ENCODE measurements at regions not wholly inside any gene's neighbourhood (a gene's known extent, or its start where the extent isn't known, plus 50 kb on each side); places are given as distances from the start of the nearest gene placed in this dataset.
A peak's percentile ranks its signal among the peaks of the same experiment; 100 is the strongest.

GRCh38 chr4:159500861-159501260 is 398.0 kb downstream of the RAPGEF2 start:
- no peaks in the 10 kb centered on the region for H3K9me3 ChIP-seq (ENCODE audit: control insufficient read depth, insufficient read depth, low read depth, low read length)
- no peaks in the 10 kb centered on the region for H3K36me3 ChIP-seq (ENCODE audit: control insufficient read depth, insufficient read depth, low read length)
- H3K4me1 ChIP-seq (ENCODE audit: control insufficient read depth, extremely low read depth, insufficient read depth, low read length) = no peaks in the 10 kb centered on the region
- no peak overlapping the region for H3K27ac ChIP-seq (ENCODE audit: insufficient read depth, low read length)
- no peak overlapping the region for H3K9ac ChIP-seq (ENCODE audit: insufficient read depth, low read length)
- DNase-seq (ENCODE audit: low read depth in 2 of 2) = no peak
- H4K20me1 ChIP-seq (ENCODE audit: control insufficient read depth, extremely low read depth, insufficient read depth, low read length) = no peaks in the 10 kb centered on the region
- no peak overlapping the region for H3K4me3 ChIP-seq (replicated peaks in 1 of 4; ENCODE audit: control extremely low read depth in 1 of 4, insufficient read depth in 1 of 4, low read depth in 3 of 4, low read length in 4 of 4)
- no peaks in the 10 kb centered on the region for H3K27me3 ChIP-seq (ENCODE audit: control insufficient read depth, insufficient read depth, low read length)
- H3K4me2 ChIP-seq (ENCODE audit: extremely low read depth, insufficient read depth, low read length) = no peak overlapping the region
- H3K79me2 ChIP-seq (ENCODE audit: control insufficient read depth, insufficient read depth, low read length) = no peaks in the 10 kb centered on the region
- no peak overlapping the region for H2AFZ ChIP-seq (ENCODE audit: low read length)
- no peak for TF ChIP-seq EZH2 (IDR thresholded peaks at IDR 0.05; ENCODE audit: low read length, missing control alignments)
- TF ChIP-seq CTCF (conservative IDR thresholded peaks at IDR 0.05 in 1 of 2, IDR thresholded peaks at IDR 0.05 in 1 of 2; ENCODE audit: low read depth in 1 of 2, low read length in 2 of 2) = no peak

- TF ChIP-seq EZH2 (IDR thresholded peaks at IDR 0.05; ENCODE audit: low read length, missing control alignments) (no peak), CTCF (conservative IDR thresholded peaks at IDR 0.05 in 1 of 2, IDR thresholded peaks at IDR 0.05 in 1 of 2; ENCODE audit: low read depth in 1 of 2, low read length in 2 of 2) (no peak)
- no peaks in the 10 kb centered on the region for H3K36me3 ChIP-seq (ENCODE audit: control insufficient read depth, insufficient read depth, low read length)
- H3K79me2 ChIP-seq (ENCODE audit: control insufficient read depth, insufficient read depth, low read length) = no peaks in the 10 kb centered on the region
- H3K9me3 ChIP-seq (ENCODE audit: control insufficient read depth, insufficient read depth, low read depth, low read length) = no peaks in the 10 kb centered on the region
- H3K4me1 ChIP-seq (ENCODE audit: control insufficient read depth, extremely low read depth, insufficient read depth, low read length) = no peaks in the 10 kb centered on the region
- H3K27ac ChIP-seq (ENCODE audit: insufficient read depth, low read length) = no peak overlapping the region
- no peak overlapping the region for H2AFZ ChIP-seq (ENCODE audit: low read length)
- H3K27me3 ChIP-seq (ENCODE audit: control insufficient read depth, insufficient read depth, low read length) = no peaks in the 10 kb centered on the region
- no peak overlapping the region for H3K4me3 ChIP-seq (replicated peaks in 1 of 4; ENCODE audit: control extremely low read depth in 1 of 4, insufficient read depth in 1 of 4, low read depth in 3 of 4, low read length in 4 of 4)
- peak in 1 of 2 donors; percentile 50 for DNase-seq (ENCODE audit: low read depth in 2 of 2)
- H3K9ac ChIP-seq (ENCODE audit: insufficient read depth, low read length) = no peak overlapping the region
- no peaks in the 10 kb centered on the region for H4K20me1 ChIP-seq (ENCODE audit: control insufficient read depth, extremely low read depth, insufficient read depth, low read length)
- H3K4me2 ChIP-seq (ENCODE audit: extremely low read depth, insufficient read depth, low read length) = no peak overlapping the region
These were observed 400.5 kb downstream of the RAPGEF2 start for GRCh38 chr4:159503236-159504008.

GRCh38 chr4:159504684-159505083 is 401.8 kb downstream of the RAPGEF2 start:
- Histone ChIP-seq H3K79me2 (ENCODE audit: control insufficient read depth, insufficient read depth, low read length) (no peaks in the 10 kb centered on the region), H3K27ac (ENCODE audit: insufficient read depth, low read length) (no peak overlapping the region), H4K20me1 (ENCODE audit: control insufficient read depth, extremely low read depth, insufficient read depth, low read length) (no peaks in the 10 kb centered on the region), H3K4me1 (ENCODE audit: control insufficient read depth, extremely low read depth, insufficient read depth, low read length) (no peaks in the 10 kb centered on the region), H2AFZ (ENCODE audit: low read length) (no peak overlapping the region), H3K27me3 (ENCODE audit: control insufficient read depth, insufficient read depth, low read length) (no peaks in the 10 kb centered on the region), H3K4me3 (replicated peaks in 1 of 4; ENCODE audit: control extremely low read depth in 1 of 4, insufficient read depth in 1 of 4, low read depth in 3 of 4, low read length in 4 of 4) (peak overlapping the region in 1 of 4 experiments; percentile 33), H3K9me3 (ENCODE audit: control insufficient read depth, insufficient read depth, low read depth, low read length) (no peaks in the 10 kb centered on the region), H3K9ac (ENCODE audit: insufficient read depth, low read length) (no peak overlapping the region), H3K36me3 (ENCODE audit: control insufficient read depth, insufficient read depth, low read length) (no peaks in the 10 kb centered on the region), H3K4me2 (ENCODE audit: extremely low read depth, insufficient read depth, low read length) (no peak overlapping the region)
- TF ChIP-seq CTCF (conservative IDR thresholded peaks at IDR 0.05 in 1 of 2, IDR thresholded peaks at IDR 0.05 in 1 of 2; ENCODE audit: low read depth in 1 of 2, low read length in 2 of 2) (no peak), EZH2 (IDR thresholded peaks at IDR 0.05; ENCODE audit: low read length, missing control alignments) (no peak)
- DNase-seq (ENCODE audit: low read depth in 2 of 2) = peak in 1 of 2 donors; percentile 53

Data from fibroblast of lung (primary cell).